Skeletal muscle tissue (tissue), 3 donors: ENCODE measurements at regions not wholly inside any gene's neighbourhood (a gene's known extent, or its start where the extent isn't known, plus 50 kb on each side); places are given as distances from the start of the nearest gene placed in this dataset.
"Not testable (repeated sequence)": the region's sequence is repeated elsewhere in the genome, so short reads cannot be mapped to it uniquely, and the experiment has no call there.

Source experiments
- H3K27ac ChIP-seq: one replicate; pipeline ENCODE4 v1.7.0; 2013; ENCODE audit warnings: mild to moderate bottlenecking, low read depth, low read length, inconsistent platforms
- H3K27me3 ChIP-seq, 3 donors: one replicate each; pipeline ENCODE4 v1.7.0; 2013; ENCODE audit warnings: low read length in 3 of 3; ENCODE audit not compliant: control insufficient read depth in 3 of 3, insufficient read depth in 3 of 3
- H3K36me3 ChIP-seq, 3 donors: one replicate each; pipeline ENCODE4 v1.7.0; 2013; ENCODE audit warnings: low read length in 3 of 3; ENCODE audit not compliant: control insufficient read depth in 3 of 3, insufficient read depth in 3 of 3
- H3K4me1 ChIP-seq, 3 donors: one replicate each; pipeline ENCODE4 v1.7.0; 2013; ENCODE audit warnings: low read length in 3 of 3, mild to moderate bottlenecking in 3 of 3; ENCODE audit not compliant: control insufficient read depth in 3 of 3, insufficient read depth in 3 of 3
- H3K4me3 ChIP-seq, 3 donors: one replicate each; pipeline ENCODE4 v1.7.0; 2013; ENCODE audit warnings: low read length in 3 of 3
- H3K9ac ChIP-seq, 3 donors: one replicate each; pipeline ENCODE4 v1.7.0; 2013; ENCODE audit warnings: low read length in 3 of 3, mild to moderate bottlenecking in 3 of 3, moderate library complexity in 2 of 3, low read depth in 1 of 3
- H3K9me3 ChIP-seq, 3 donors: one replicate each; pipeline ENCODE4 v1.7.0; 2013; ENCODE audit warnings: low read length in 3 of 3; ENCODE audit not compliant: control insufficient read depth in 3 of 3
- donor health status: Osteomylitis.

- H3K27ac ChIP-seq, result no peak overlapping the region
- H3K4me1 ChIP-seq, result no peaks in the 10 kb centered on the region
- no peaks in the 10 kb centered on the region for H3K27me3 ChIP-seq
- H3K9ac ChIP-seq, result no peak overlapping the region
- no peaks in the 10 kb centered on the region for H3K9me3 ChIP-seq
- no peaks in the 10 kb centered on the region for H3K36me3 ChIP-seq
- no peak overlapping the region for H3K4me3 ChIP-seq
These were observed 98.2 kb upstream of the PMAIP1 start for GRCh38 chr18:59801576-59801975.

DNA sequence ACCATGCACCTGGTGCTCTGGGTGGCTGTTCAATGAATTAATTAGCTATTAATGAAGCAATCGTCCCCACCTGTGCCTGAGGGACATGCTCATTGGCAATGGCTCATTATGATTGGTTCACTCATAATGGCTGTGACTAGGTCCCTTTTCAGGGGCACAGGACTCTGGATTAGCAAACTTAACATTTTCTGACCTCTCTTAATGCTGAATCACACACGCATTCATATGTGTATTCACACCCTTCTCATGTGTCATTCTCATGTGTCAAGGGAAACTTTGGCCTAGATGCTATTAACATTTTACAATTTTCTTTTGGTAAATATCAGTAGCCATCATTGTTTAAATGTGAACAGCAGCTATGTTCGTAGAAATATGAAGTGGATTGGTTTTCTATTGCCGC, 98.9 kb upstream of the PMAIP1 start:
- Histone ChIP-seq H3K27me3 (no peaks in the 10 kb centered on the region), H3K36me3 (no peaks in the 10 kb centered on the region), H3K4me1 (no peaks in the 10 kb centered on the region), H3K4me3 (no peak overlapping the region), H3K9me3 (no peaks in the 10 kb centered on the region), H3K27ac (no peak overlapping the region), H3K9ac (no peak overlapping the region)

DNA sequence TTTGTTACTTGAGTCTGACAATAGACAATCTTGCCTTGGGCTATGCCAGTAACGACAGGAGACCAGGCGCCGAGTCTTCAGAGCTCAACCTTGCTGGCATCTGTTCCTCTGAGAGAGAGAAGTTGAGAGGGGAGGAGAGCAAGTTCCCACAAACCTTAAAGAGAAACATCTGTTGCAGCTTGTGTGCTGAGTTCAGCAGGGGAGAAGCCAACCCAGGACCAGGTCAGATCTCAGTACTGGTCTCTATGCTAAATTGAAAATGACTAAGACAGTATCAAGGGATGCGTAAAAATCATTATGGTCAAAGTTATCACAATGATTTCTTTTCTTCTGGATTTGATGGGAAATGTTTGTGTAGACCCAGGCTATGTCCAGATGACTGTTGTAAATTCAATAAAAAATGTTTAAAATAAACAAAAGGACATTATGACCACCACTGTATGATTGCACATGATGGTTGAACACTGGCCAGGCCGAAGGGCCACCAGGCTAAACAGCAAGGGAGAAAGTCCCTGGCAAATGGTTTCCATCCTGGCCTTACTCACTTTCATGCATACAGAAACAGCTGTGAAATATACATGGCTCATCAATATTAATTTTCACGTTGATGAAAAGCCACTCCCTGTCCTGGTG, 100.3 kb upstream of the PMAIP1 start:
- Histone ChIP-seq H3K27ac (no peak overlapping the region), H3K36me3 (no peaks in the 10 kb centered on the region), H3K9me3 (no peaks in the 10 kb centered on the region), H3K9ac (no peak overlapping the region), H3K27me3 (no peaks in the 10 kb centered on the region), H3K4me3 (no peak overlapping the region), H3K4me1 (no peaks in the 10 kb centered on the region)

GRCh38 chr18:59795882-59796281, 98.7 kb upstream of the CCBE1 start:
- Histone ChIP-seq H3K36me3 (no peaks in the 10 kb centered on the region), H3K4me1 (no peaks in the 10 kb centered on the region), H3K9ac (no peak overlapping the region), H3K27ac (no peak overlapping the region), H3K4me3 (no peak overlapping the region), H3K27me3 (no peaks in the 10 kb centered on the region), H3K9me3 (no peaks in the 10 kb centered on the region)

DNA sequence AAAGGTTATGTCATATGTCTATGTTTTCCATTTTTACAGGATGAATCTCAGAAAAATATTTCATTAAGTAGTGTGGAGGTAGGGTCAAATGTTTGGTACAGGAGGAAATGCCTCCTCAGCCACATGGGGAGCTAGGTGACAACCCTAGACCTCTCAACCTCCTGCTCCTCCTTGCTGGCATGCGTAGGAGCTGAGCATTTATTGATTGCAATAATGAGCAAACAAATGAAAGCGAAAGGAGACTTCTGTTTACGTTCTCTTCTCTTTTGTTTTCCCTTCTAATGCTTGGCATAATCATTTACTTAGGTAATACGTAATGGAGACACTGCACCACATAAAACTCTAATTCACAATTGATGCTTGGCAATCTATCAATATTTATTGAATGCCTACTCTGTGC, 95.1 kb upstream of the CCBE1 start:
- Histone ChIP-seq H3K9me3 (no peaks in the 10 kb centered on the region), H3K4me3 (no peak overlapping the region), H3K27me3 (no peaks in the 10 kb centered on the region), H3K4me1 (no peaks in the 10 kb centered on the region), H3K9ac (no peak overlapping the region), H3K27ac (no peak overlapping the region), H3K36me3 (no peaks in the 10 kb centered on the region)

GRCh38 chr18:59790346-59790936, 93.2 kb upstream of the CCBE1 start:
- not testable (repeated sequence) for H3K9me3 ChIP-seq, H3K4me1 ChIP-seq, H3K36me3 ChIP-seq

GRCh38 chr18:59788791-59789106, 91.5 kb upstream of the CCBE1 start:
- Histone ChIP-seq H3K27me3 (no peaks in the 10 kb centered on the region), H3K36me3 (no peaks in the 10 kb centered on the region), H3K27ac (no peak overlapping the region), H3K9me3 (no peaks in the 10 kb centered on the region), H3K4me1 (no peaks in the 10 kb centered on the region), H3K9ac (no peak overlapping the region), H3K4me3 (no peak overlapping the region)

More at GRCh38 chr18:59790346-59790936, 93.2 kb upstream of the CCBE1 start:
- not testable (repeated sequence) for H3K9ac ChIP-seq, H3K4me3 ChIP-seq, H3K27ac ChIP-seq, H3K27me3 ChIP-seq

- Histone ChIP-seq H3K27me3 (peaks cover 0 to 3% (median 0%) of the 10 kb centered on the region in 3 donors), H3K9me3 (no peaks in the 10 kb centered on the region), H3K4me1 (no peaks in the 10 kb centered on the region), H3K9ac (no peak overlapping the region), H3K4me3 (peak overlapping the region in 1 of 3 donors; percentile 30), H3K36me3 (no peaks in the 10 kb centered on the region), H3K27ac (no peak overlapping the region)
These were observed 91.0 kb upstream of the CCBE1 start for GRCh38 chr18:59787998-59788790.

GRCh38 chr18:59784694-59785093, 87.5 kb upstream of the CCBE1 start:
- Histone ChIP-seq H3K4me3 (no peak overlapping the region), H3K9me3 (no peaks in the 10 kb centered on the region), H3K36me3 (no peaks in the 10 kb centered on the region), H3K27me3 (peaks cover 0 to 4% (median 0%) of the 10 kb centered on the region in 3 donors), H3K4me1 (no peaks in the 10 kb centered on the region), H3K27ac (no peak overlapping the region), H3K9ac (no peak overlapping the region)

DNA sequence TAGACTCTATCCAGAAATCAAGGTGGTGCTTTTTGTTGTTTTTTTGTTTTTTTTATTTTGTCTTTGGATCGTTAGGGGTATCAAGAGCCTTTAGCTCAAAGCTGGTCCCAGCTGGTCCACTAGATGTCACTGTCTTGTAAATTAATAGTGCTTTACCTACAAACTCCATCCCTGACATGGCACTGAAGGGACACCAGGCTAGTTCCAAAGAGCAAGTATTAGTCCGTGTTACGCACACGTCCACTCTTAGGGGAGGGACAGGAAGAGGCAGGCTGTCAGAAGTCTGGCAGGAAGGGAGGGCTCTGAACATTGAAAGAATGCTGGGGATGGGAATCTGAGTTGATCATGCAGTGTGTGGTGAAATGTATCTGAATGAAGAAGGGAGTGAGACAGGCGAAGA, 85.9 kb upstream of the CCBE1 start:
- no peak overlapping the region for H3K9ac ChIP-seq
- no peaks in the 10 kb centered on the region for H3K4me1 ChIP-seq
- H3K36me3 ChIP-seq, result no peaks in the 10 kb centered on the region
- H3K27me3 ChIP-seq, result peaks cover 0 to 4% (median 0%) of the 10 kb centered on the region in 3 donors
- no peaks in the 10 kb centered on the region for H3K9me3 ChIP-seq
- no peak overlapping the region for H3K4me3 ChIP-seq
- H3K27ac ChIP-seq, result no peak overlapping the region
